KOPT-K1 (cell line): ENCODE measurements at regions not wholly inside any gene's neighbourhood (a gene's known extent, or its start where the extent isn't known, plus 50 kb on each side); places are given as distances from the start of the nearest gene placed in this dataset.

Experiments
- H3K27ac ChIP-seq: fragments of 200-600 bp; sonication (generic); 2 replicates; pipeline ENCODE4 v1.5.1; 2016; ENCODE audit warnings: antibody characterized with exemption, mild to moderate bottlenecking, low read depth, low read length; ENCODE audit not compliant: poor library complexity, severe bottlenecking
- H3K36me3 ChIP-seq: fragments of 200-600 bp; sonication (generic); 2 replicates; pipeline ENCODE4 v1.5.1; 2017; ENCODE audit warnings: antibody characterized with exemption, mild to moderate bottlenecking, low read length, moderate library complexity; ENCODE audit not compliant: insufficient read depth
- H3K9me3 ChIP-seq: fragments of 200-600 bp; sonication (generic); 2 replicates; pipeline ENCODE4 v1.5.1; 2017; ENCODE audit warnings: antibody characterized with exemption, low read length, mild to moderate bottlenecking; ENCODE audit not compliant: insufficient read depth, poor library complexity, severe bottlenecking

DNA sequence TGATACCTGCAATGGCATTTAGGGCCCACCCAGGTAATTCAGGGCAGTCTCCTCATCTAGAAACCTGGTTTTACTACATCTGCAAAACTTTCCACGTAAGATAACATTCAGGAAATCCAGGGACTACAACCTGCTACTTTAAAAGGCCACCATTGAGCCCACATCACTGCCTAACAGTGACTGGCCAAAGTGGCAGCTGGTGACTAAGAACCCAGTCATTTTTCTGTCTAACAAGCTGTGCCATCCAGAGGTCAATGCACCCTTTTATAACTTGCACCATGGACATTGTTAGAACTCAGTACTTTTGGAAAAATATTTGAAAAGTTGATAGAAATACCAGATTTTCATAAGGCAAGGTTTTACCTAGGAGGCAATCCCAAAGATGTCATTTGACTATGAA, 492.4 kb downstream of the OTOL1 start:
- Histone ChIP-seq H3K27ac (no peak overlapping the region), H3K36me3 (no peaks in the 10 kb centered on the region), H3K9me3 (no peaks in the 10 kb centered on the region)

DNA sequence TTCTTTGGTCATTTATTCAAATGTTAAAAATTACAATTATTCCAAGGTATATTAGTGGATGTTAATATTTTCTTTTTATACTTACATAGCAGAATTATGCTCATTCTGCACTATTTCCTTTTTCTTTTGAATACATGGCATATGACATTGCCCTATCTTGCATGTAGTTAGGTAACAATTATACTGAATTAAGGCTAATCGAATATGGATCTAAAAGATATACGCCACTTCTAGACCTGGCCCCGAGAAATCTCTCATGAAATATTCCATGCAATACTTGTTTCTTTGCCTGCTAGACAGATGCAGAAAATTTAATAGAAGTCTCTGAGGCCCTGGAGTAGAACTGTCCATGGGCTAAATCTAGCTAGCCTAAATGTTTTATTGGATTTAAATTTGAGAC, 493.4 kb downstream of the OTOL1 start:
- Histone ChIP-seq H3K27ac (no peak overlapping the region), H3K36me3 (no peaks in the 10 kb centered on the region), H3K9me3 (no peaks in the 10 kb centered on the region)

DNA sequence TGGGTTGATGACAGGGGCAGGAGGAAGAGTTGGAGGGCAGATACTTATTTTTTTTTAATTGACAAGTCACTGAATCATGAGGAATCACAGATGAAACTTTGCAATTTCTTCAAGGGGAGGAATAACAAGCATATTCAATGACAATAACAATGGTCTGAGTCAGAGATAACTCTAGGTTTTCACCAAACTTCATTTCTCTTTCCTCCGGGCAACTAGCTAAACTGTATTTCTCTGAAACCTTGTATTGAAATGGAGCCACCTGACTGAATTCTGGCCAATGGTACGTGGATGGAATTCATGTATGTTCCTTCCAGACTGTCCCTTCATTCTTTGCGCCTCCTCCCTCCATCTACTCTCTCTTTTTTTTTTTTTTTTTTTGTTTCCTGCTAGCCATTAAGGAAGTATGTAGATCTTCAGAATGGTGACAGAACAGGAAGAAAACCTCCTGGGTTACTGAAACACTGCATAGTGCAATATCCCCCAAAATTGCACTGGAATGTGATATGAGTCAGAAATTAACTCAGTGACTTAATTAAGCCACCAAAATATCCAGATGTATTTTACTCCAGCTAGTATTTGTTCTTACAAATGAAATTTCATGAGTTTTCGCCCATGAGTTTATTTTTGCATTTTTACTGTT, 495.4 kb downstream of the OTOL1 start:
- no peaks in the 10 kb centered on the region for H3K9me3 ChIP-seq
- H3K36me3 ChIP-seq = no peaks in the 10 kb centered on the region
- H3K27ac ChIP-seq = no peak overlapping the region

DNA sequence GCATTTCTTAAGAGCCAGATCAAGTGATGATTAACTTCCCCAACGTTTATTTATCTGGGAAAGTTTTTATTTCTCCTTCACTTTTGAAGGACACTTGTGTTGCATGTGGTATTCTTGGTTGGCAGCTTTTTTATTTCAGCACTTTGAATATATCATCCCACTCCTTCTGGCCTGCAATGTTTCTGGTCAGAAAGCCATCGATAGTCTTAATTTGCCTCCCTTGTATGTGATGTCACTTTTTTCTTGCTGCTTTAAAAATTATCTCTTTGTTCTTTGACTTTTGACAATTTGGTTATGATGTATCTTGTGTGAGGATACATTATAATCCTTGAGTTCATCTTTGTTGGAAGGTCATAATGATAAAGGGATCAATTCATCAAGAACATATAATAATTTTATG, 503.2 kb downstream of the OTOL1 start:
- Histone ChIP-seq H3K36me3 (no peaks in the 10 kb centered on the region), H3K9me3 (peaks cover 7% of the 10 kb centered on the region), H3K27ac (no peak overlapping the region)

DNA sequence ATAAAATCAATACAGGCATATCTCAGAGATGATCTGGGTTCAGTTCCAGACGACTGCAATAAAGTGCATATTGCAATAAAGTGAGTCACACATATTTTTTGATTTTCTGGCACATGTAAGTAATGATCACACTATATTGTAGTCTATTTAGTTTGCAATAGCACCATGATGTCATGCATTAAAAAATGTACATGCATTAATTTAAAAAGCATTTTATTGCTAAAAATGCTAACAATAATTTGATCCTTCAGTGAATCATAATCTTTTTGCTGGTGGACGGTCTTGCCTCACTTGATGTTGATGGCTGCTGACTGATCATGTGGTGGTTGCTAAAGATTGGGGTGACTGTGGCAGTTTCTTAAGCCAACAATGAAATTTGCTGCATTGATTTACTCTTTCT, 511.1 kb downstream of the OTOL1 start:
- H3K27ac ChIP-seq = no peak overlapping the region

DNA sequence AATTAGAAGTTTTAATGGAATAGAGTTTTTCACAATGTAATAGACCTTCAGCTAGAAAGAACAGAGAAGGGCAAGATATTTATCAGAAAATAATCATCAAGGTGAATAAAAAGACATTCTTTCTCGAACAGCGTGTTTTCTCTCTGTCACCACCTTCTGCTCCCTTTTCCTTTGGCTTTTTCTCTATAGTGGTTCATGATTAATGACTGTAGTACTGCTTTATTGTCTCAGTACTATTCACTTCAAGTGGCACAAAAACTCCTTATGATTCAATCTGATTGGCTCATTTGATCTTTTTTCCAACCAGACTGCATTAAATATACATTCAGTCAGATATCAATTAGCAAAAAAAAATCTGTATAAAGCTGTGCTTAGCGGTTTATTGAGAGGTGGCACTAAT, 516.0 kb downstream of the OTOL1 start:
- no peaks in the 10 kb centered on the region for H3K9me3 ChIP-seq
- no peak overlapping the region for H3K27ac ChIP-seq
- no peaks in the 10 kb centered on the region for H3K36me3 ChIP-seq

More for the DNA sequence above, 511.1 kb downstream of the OTOL1 start:
- no peaks in the 10 kb centered on the region for H3K9me3 ChIP-seq
- no peaks in the 10 kb centered on the region for H3K36me3 ChIP-seq

DNA sequence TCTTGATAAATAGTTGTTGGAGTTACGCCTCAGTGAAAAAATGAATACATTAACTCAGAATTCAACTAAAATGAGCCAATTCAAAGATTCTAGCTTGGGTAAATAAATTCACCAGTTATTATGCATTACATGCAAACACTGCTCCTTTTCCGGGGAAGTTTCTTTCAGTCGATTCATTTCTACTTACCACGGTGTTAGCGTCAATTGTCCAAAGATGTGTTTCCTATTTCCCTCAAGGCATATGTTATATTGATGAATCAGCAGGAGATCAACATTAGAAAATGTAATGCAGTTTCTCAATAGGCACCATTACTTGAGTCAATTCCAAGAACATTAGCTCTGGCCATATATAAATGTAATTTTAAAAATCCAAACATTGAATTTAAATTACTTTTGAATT, 517.7 kb downstream of the OTOL1 start:
- Histone ChIP-seq H3K27ac (no peak overlapping the region), H3K36me3 (no peaks in the 10 kb centered on the region), H3K9me3 (no peaks in the 10 kb centered on the region)

DNA sequence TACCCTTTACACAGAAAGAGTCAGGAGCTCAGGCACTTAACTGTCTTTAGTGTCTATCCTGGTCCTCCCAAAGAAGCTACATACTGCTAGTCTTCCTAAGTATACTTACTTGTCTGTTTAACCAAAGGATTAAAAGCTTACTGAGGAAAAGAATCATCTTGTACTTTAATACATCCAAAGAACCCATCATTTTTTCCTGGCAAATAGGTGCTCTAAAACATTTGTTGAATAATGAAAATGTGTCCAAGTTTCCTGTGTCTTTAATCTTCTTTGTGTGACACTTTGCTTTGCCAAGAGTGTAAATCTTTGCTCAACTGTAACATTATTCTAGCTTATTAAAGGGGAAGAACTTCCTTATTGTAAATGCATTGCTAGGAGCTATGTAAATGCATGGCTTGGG, 519.2 kb downstream of the OTOL1 start:
- no peaks in the 10 kb centered on the region for H3K36me3 ChIP-seq
- H3K9me3 ChIP-seq = no peaks in the 10 kb centered on the region
- no peak overlapping the region for H3K27ac ChIP-seq

DNA sequence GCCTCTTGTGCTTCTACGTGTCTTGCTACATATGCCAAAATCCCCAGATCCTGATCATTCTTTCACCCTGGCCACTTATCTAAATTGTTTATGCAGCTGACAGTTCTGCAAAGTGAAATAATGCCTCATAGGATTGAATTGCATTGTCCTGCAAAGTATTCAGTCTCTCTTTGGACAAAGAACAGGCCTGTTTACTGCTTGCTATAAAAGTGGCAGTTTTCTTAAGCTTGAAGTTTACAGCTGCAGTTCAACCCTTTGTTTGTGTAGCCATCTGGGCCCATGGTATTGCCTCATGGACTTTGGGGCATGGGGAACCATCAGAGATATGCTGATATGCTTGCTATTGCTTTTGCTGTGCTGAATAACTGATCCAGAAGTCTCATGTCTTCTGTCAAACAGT, 523.2 kb downstream of the OTOL1 start:
- Histone ChIP-seq H3K9me3 (no peaks in the 10 kb centered on the region), H3K36me3 (no peaks in the 10 kb centered on the region), H3K27ac (no peak overlapping the region)

DNA sequence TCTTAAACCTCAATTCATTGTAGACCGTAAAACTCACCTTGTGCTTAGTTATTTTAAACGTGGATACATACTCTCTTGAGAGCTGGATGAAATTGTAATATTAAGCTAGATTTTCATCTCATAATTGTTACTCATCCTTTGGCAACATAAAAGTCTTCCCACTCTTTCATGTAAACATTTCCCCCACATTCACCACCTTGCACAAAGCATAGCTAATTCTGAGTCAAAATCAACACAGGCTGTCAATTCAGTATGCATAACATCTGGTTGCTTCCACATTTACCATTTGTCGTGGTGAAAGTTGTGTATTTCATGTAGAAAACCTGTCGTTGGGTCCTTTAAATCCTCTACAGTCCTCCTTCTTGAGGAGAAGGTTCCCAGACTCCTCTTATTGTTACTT, 524.6 kb downstream of the OTOL1 start:
- Histone ChIP-seq H3K9me3 (no peaks in the 10 kb centered on the region), H3K27ac (no peak overlapping the region)

DNA sequence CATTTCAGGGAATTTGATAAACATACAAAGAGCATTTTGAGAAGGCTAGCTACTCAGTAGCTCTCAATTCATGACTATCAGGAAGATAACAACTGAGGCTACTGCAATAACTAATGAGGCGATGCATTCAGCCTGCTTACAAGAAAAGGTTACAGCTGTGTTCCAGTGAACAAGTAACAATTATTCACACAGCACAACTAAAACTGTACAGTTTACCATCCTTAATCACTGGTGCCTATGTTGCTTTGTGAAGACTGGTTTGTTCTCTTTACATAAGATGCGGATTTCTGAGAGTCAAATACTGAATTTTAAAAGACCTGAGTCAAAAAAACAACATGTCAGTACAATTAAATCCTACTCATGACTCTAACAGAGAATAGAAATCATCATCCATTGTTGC, 526.3 kb downstream of the OTOL1 start:
- Histone ChIP-seq H3K9me3 (no peaks in the 10 kb centered on the region), H3K36me3 (no peaks in the 10 kb centered on the region), H3K27ac (no peak overlapping the region)

More for the DNA sequence above, 524.6 kb downstream of the OTOL1 start:
- no peaks in the 10 kb centered on the region for H3K36me3 ChIP-seq

DNA sequence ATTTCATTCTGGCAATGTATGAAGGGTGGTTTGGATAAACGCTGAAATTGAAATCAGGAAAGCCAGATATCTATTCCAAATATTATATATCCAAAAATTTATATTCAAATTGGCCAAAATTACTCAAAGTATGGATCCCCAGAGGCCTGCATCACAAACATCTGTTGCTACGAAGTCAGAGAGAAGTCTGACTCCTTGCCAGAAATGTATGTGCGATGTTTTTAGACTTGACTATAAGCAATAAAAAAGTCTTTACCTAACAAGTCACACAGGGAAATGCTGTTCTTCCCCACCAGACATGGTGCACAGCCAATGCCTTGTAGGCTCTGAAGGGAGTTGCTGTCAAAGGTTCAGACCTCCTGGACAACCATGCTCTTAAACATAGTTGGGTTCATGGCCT, 533.1 kb downstream of the OTOL1 start:
- no peaks in the 10 kb centered on the region for H3K36me3 ChIP-seq
- H3K9me3 ChIP-seq = no peaks in the 10 kb centered on the region
- no peak overlapping the region for H3K27ac ChIP-seq

DNA sequence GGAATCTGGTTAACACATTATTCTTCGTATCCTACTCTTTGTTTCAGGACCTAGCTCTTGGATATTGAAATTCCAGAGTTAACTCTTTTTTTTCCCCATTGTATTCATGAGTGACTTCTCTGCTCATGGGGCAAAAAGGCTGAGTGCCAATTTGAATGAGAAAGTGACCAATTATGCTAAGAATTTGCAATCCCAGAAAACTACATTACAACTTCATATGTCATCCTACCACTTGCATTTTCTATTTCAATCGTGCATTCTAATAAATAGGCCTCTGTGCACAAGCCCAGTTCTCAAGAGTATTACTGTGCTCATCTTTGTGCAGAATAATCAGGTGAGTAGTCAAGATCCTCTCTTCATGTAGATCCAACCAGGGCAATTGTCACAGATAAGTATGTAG, 537.8 kb downstream of the OTOL1 start:
- Histone ChIP-seq H3K27ac (no peak overlapping the region), H3K9me3 (no peaks in the 10 kb centered on the region), H3K36me3 (no peaks in the 10 kb centered on the region)

DNA sequence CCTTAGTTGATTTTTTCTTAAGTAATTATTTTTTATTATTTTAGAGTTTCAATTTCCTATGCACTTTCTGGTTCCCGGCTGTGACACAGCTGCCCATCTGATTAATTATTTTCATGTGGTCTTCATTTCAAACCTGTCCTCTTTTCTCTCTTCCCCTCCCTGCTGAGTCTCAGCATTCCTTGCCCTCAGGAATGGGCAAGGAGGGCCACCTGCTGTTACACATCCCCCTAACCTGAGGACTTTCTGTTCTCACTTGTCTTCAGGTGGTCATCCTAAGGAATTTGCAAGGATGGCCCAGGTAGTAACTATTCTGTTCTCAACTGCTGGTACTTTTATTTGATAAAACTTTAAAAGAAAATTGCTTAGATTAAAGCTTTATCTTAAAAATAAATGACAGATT, 545.0 kb downstream of the OTOL1 start:
- Histone ChIP-seq H3K27ac (no peak overlapping the region), H3K9me3 (no peaks in the 10 kb centered on the region), H3K36me3 (no peaks in the 10 kb centered on the region)

DNA sequence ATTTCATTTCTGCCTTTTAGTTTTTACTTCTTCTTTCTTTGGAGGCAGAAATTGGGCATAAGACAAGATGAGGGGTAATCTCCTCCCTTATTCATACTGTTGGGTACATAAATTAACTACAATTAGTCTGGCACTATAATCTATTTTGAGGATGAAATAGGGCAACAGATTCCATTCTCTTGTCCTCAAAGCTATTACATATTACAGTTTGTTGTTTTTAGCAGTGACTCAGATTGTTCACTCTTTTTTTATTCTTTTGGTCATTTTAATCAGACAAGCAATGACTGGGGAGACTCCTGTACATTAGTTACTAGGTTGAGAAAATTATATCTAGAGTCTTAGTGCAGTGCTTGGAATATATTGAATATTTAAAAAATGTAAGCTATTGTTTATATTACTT, 556.0 kb downstream of the OTOL1 start:
- H3K27ac ChIP-seq = no peak overlapping the region
- H3K36me3 ChIP-seq = no peaks in the 10 kb centered on the region
- H3K9me3 ChIP-seq = no peaks in the 10 kb centered on the region

DNA sequence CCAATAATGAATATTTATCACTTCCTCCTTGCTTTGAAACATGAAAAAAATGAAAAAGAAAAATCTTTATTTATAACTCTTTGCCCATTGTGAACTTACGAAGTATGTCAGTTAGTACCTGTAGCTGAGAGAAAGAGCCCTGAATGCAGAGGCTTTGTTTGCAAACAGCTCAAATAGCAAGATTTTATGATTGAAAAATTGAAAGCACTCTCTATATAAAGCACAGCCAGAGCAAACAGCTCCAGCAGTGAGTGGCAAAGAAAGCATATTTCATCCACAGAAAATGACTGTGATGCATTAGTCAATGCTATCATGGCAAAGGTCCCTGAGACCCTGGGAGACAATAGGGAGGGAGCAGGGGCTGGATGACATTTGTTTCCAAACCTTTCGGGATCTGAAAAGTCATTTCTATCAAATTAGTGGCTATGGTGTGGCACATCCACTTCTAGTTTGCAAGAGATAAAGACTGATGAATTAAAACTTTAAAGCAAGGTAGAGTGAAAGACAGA, 576.1 kb downstream of the OTOL1 start:
- Histone ChIP-seq H3K36me3 (no peaks in the 10 kb centered on the region), H3K27ac (no peak overlapping the region), H3K9me3 (no peaks in the 10 kb centered on the region)
